ENCODE measurements at regions not wholly inside any gene's neighbourhood (a gene's known extent, or its start where the extent isn't known, plus 50 kb on each side); places are given as distances from the start of the nearest gene placed in this dataset.

DNA sequence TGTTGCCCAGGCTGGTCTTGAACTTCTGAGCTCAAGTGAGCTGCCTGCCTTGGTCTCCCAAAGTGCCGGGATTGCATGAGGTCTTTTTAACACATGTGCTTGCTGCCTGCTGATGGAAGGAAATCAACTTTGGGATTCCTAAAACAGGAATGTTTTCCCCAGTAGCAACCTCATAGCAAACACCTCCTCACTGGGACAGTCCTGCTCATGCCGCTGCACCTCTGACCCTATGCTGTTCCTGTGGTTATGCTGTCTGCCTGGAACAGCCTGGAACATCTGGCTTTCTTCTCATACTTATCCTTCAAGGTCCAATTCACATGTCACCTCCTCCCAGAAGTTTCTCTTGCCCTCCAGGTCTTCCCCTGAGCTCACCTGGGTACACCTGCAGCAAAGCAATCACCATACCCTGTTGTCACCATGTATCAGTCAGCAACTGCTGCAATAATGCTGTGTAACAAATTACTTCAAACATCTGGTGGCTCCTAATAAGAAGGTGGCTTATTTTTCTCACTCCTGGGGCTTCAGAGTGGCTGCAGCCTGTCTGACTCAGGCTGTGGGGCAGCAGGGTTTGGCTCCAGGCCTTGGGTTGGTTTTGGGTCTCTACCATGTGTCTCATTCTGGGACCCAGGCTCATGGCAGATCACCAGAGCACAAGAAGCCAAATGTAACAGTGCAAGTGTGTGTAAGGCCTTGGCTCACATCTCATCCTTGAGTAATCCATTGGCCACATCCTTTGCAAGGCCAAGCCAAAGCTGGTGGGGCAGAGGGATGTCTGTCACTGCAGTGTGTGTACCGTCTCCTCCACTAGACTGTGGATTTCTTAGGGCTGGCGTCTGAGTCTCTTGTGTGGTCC lies 59.4 kb upstream of the SORCS2 start:
- no peak overlapping the region for H3K4me3 Mint-ChIP-seq
- TF ChIP-seq, protein P1, sequence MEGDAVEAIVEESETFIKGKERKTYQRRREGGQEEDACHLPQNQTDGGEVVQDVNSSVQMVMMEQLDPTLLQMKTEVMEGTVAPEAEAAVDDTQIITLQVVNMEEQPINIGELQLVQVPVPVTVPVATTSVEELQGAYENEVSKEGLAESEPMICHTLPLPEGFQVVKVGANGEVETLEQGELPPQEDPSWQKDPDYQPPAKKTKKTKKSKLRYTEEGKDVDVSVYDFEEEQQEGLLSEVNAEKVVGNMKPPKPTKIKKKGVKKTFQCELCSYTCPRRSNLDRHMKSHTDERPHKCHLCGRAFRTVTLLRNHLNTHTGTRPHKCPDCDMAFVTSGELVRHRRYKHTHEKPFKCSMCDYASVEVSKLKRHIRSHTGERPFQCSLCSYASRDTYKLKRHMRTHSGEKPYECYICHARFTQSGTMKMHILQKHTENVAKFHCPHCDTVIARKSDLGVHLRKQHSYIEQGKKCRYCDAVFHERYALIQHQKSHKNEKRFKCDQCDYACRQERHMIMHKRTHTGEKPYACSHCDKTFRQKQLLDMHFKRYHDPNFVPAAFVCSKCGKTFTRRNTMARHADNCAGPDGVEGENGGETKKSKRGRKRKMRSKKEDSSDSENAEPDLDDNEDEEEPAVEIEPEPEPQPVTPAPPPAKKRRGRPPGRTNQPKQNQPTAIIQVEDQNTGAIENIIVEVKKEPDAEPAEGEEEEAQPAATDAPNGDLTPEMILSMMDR (IDR thresholded peaks at IDR 0.05; ENCODE audit: unreplicated experiment), result no peak
- no peaks in the 10 kb centered on the region for H3K36me3 Mint-ChIP-seq
- H3K4me1 Mint-ChIP-seq, result peaks cover 32% of the 10 kb centered on the region
- H3K9me3 Mint-ChIP-seq, result peaks cover 6% of the 10 kb centered on the region
- H3K27ac Mint-ChIP-seq, result no peak overlapping the region
- no peak for DNase-seq (ENCODE audit: low spot score in 2 of 2, unreplicated experiment in 2 of 2)
- H3K27me3 Mint-ChIP-seq (ENCODE audit: low read depth), result no peaks in the 10 kb centered on the region

DNA sequence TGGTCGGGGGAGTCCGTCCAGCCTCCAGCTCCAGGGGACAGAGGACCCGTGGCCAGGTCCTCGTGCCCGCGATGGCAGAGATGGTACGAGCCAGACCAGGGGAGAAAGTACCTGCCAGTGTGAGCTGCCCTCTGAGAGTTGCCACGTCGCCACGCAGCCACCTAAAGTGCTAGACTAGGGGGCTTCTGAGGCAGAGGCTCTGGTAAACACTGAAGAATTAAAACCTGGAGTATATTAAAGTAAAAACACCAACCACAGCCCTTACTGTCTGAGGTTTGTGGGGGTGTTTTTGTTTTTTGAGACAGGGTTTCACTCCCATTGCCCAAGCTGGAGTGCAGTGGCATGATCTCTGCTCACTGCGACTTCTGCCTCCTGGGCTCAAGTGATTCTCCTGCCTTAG lies 60.1 kb upstream of the SORCS2 start:
- no peaks in the 10 kb centered on the region for H3K36me3 Mint-ChIP-seq
- H3K9me3 Mint-ChIP-seq, result peaks cover 6% of the 10 kb centered on the region
- no peak overlapping the region for H3K27ac Mint-ChIP-seq
- H3K4me1 Mint-ChIP-seq, result peaks cover 34% of the 10 kb centered on the region
- H3K4me3 Mint-ChIP-seq, result no peak overlapping the region
- TF ChIP-seq, protein P1 (IDR thresholded peaks at IDR 0.05; ENCODE audit: unreplicated experiment), result no peak
- H3K27me3 Mint-ChIP-seq (ENCODE audit: low read depth), result no peaks in the 10 kb centered on the region
- DNase-seq (ENCODE audit: low spot score in 2 of 2, unreplicated experiment in 2 of 2), result no peak

DNA sequence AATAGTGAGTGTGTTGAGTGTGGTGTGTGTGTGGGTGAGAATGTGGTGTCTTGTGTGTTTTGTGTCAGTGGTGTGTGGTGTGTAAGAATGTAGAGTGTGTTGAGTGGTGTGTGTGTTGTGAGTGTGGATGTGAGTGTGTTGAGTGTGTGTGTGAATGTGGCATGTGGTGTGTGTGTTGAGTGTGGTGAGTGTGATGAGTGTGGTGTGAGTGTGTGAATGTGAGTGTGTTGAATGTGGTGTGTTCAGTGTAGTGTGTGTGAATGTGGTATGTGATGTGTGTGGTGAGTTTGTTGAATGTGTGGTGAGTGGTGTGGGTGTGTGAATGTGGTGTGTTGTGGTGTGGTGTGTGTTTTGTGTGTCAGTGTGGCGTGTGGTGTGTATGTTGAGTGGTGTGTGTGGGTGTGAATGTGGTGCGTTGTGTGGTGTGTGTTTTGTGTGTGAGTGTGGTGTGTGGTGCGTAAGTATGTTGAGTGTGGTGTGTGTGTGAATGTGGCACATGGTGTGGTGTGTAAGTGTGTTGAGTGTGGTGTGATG lies 60.8 kb upstream of the SORCS2 start:
- no peak overlapping the region for H3K27ac Mint-ChIP-seq
- no peak overlapping the region for H3K4me3 Mint-ChIP-seq
- no peak for DNase-seq (ENCODE audit: low spot score in 2 of 2, unreplicated experiment in 2 of 2)
- peaks cover 6% of the 10 kb centered on the region for H3K9me3 Mint-ChIP-seq
- H3K27me3 Mint-ChIP-seq (ENCODE audit: low read depth), result no peaks in the 10 kb centered on the region
- H3K36me3 Mint-ChIP-seq, result no peaks in the 10 kb centered on the region
- TF ChIP-seq, protein P1 (IDR thresholded peaks at IDR 0.05; ENCODE audit: unreplicated experiment), result no peak
- H3K4me1 Mint-ChIP-seq, result peaks cover 29% of the 10 kb centered on the region

DNA sequence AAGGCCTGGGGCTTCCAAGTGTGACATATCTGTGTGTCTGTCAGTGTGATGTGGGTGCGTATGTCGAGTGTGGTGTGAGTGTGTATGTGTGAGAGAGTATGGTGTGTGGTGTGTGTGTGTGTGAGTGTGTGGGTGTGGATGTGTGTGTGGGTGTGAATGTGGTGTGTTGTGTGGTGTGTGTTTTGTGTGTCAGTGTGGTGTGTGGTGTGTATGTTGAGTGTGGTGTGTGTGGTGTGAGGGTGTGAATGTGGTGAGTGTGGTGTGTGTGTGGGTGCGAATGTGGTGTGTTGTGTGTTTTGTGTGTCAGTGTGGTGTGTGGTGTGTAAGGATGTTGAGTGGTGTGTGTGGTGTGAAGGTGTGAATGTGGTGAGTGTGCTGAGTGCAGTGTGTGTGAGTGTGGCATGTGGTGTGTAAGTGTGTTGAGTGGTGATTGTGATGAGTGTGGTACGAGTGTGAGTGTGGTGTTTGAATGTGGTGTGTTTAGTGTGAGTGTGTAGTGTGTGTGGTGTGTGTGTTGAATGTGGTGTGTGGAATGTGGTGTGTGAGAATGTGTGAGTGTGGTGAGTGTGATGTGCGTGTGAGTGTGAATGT lies 61.6 kb upstream of the SORCS2 start:
- TF ChIP-seq, protein P1 (IDR thresholded peaks at IDR 0.05; ENCODE audit: unreplicated experiment), result no peak
- peaks cover 20% of the 10 kb centered on the region for H3K4me1 Mint-ChIP-seq

DNA sequence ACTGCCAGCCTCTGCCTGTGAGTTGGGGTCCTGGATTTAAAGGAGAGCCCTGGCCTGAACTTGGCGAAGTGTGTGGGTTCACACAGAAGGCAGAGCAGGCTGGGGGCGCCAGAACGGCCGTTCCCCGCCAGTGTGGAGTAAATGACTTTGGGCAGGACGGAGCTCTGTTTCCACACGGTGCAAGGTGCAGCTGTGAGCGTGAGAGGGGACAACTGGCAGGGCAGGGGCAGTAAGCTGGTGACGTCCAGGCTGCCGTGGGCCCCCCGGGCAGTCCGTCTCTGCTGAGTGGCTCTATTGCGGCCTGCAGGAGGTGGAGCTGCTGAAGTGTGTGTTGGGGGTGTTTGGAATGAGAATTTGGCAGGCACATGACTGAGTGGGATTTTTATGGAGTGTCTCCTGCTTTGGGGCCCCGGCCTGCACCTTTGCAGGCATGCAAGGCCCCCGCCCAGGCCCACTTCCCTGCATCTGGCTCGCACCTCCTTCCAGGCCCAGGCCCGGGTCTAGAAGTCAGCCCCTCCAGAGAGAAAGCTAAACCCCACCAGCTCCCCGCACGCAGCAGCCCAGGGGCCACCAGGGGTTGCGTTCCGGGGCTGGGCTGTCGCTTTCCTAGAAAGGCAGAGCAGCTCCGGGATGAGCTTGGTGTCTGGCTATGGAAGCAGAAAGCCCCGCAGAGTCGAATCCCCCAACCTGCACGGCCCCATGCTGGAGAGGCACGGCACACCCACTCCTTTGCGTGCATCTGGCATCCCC lies 62.2 kb upstream of the GRPEL1 start:
- Mint-ChIP-seq H3K27me3 (ENCODE audit: low read depth) (no peaks in the 10 kb centered on the region), H3K4me1 (peaks cover 15% of the 10 kb centered on the region), H3K9me3 (peaks cover 6% of the 10 kb centered on the region), H3K4me3 (no peak overlapping the region), H3K36me3 (no peaks in the 10 kb centered on the region), H3K27ac (no peak overlapping the region)
- TF ChIP-seq, protein P1 (IDR thresholded peaks at IDR 0.05; ENCODE audit: unreplicated experiment), result no peak
- no peak for DNase-seq (ENCODE audit: low spot score in 2 of 2, unreplicated experiment in 2 of 2)

More for the DNA sequence above, 61.6 kb upstream of the SORCS2 start:
- no peak for DNase-seq (ENCODE audit: low spot score in 2 of 2, unreplicated experiment in 2 of 2)
- no peaks in the 10 kb centered on the region for H3K27me3 Mint-ChIP-seq (ENCODE audit: low read depth)
- H3K4me3 Mint-ChIP-seq, result no peak overlapping the region
- H3K36me3 Mint-ChIP-seq, result no peaks in the 10 kb centered on the region
- peaks cover 6% of the 10 kb centered on the region for H3K9me3 Mint-ChIP-seq
- no peak overlapping the region for H3K27ac Mint-ChIP-seq
